GM18861 (cell line): ENCODE measurements at regions not wholly inside any gene's neighbourhood (a gene's known extent, or its start where the extent isn't known, plus 50 kb on each side); places are given as distances from the start of the nearest gene placed in this dataset.

Experiments
- ATAC-seq: cut with Tn5 transposase; IDR thresholded peaks from one replicate; pipeline ENCODE4 v1.9.1; 2021; ENCODE audit not compliant: unreplicated experiment

GRCh38 chr20:56865055-56865454 is 235.9 kb downstream of the TFAP2C start:
- no peak for ATAC-seq

GRCh38 chr20:56867128-56867527 is 238.0 kb downstream of the TFAP2C start:
- no peak for ATAC-seq

GRCh38 chr20:56868746-56869145 is 239.6 kb downstream of the TFAP2C start:
- ATAC-seq, result no peak

- no peak for ATAC-seq
Measured at GRCh38 chr20:56870271-56870670, 241.2 kb downstream of the TFAP2C start.

- ATAC-seq, result no peak
Measured at GRCh38 chr20:56871691-56872090, 242.6 kb downstream of the TFAP2C start.

GRCh38 chr20:56872620-56873458 is 243.7 kb downstream of the TFAP2C start:
- ATAC-seq, result no peak

GRCh38 chr20:56873836-56874235 is 244.7 kb downstream of the TFAP2C start:
- ATAC-seq, result no peak

- no peak for ATAC-seq
Measured at GRCh38 chr20:56875052-56875659, 246.1 kb downstream of the TFAP2C start.

GRCh38 chr20:56875803-56876202 is 246.7 kb downstream of the TFAP2C start:
- no peak for ATAC-seq

- no peak for ATAC-seq
Measured at GRCh38 chr20:56885521-56885920, 256.4 kb downstream of the TFAP2C start.

- no peak for ATAC-seq
Measured at GRCh38 chr20:56890011-56890410, 260.9 kb downstream of the TFAP2C start.

GRCh38 chr20:56893226-56893917 is 264.3 kb downstream of the TFAP2C start:
- ATAC-seq, result no peak

GRCh38 chr20:56896447-56896846 is 267.3 kb downstream of the TFAP2C start:
- no peak for ATAC-seq

- ATAC-seq, result no peak
Measured at GRCh38 chr20:56897318-56897957, 268.3 kb downstream of the TFAP2C start.

GRCh38 chr20:56897958-56898349 is 268.8 kb downstream of the TFAP2C start:
- ATAC-seq, result no peak

GRCh38 chr20:56899506-56899905 is 270.4 kb downstream of the TFAP2C start:
- no peak for ATAC-seq

GRCh38 chr20:56900252-56900651 is 271.1 kb downstream of the TFAP2C start:
- no peak for ATAC-seq

- ATAC-seq, result no peak
Measured at GRCh38 chr20:56903421-56903820, 274.3 kb downstream of the TFAP2C start.

- ATAC-seq, result no peak
Measured at GRCh38 chr20:56903858-56904257, 274.8 kb downstream of the TFAP2C start.

GRCh38 chr20:56909918-56910714 is 281.0 kb downstream of the TFAP2C start:
- no peak for ATAC-seq

GRCh38 chr20:56911946-56912345 is 282.8 kb downstream of the TFAP2C start:
- no peak for ATAC-seq
